ENCODE measurements at regions not wholly inside any gene's neighbourhood (a gene's known extent, or its start where the extent isn't known, plus 50 kb on each side); places are given as distances from the start of the nearest gene placed in this dataset.

- TF ChIP-seq CTCF (conservative IDR thresholded peaks at IDR 0.05 in 1 of 2, IDR thresholded peaks at IDR 0.05 in 1 of 2; ENCODE audit: low read depth in 1 of 2, low read length in 2 of 2), result no peak
- no peak for TF ChIP-seq EZH2 (IDR thresholded peaks at IDR 0.05; ENCODE audit: low read length, missing control alignments)
- Histone ChIP-seq H3K9ac (ENCODE audit: insufficient read depth, low read length) (no peak overlapping the region), H3K79me2 (ENCODE audit: control insufficient read depth, insufficient read depth, low read length) (no peaks in the 10 kb centered on the region)
These were observed 185.0 kb upstream of the PRICKLE2 start for GRCh38 chr3:64410226-64410625.

GRCh38 chr3:64408770-64409169 is 183.5 kb upstream of the PRICKLE2 start:
- H3K27ac ChIP-seq (ENCODE audit: insufficient read depth, low read length), result no peak overlapping the region
- peak in 1 of 2 donors; percentile 26 for DNase-seq (ENCODE audit: low read depth in 2 of 2)
- no peaks in the 10 kb centered on the region for H3K9me3 ChIP-seq (ENCODE audit: control insufficient read depth, insufficient read depth, low read depth, low read length)
- H3K4me1 ChIP-seq (ENCODE audit: control insufficient read depth, extremely low read depth, insufficient read depth, low read length), result no peaks in the 10 kb centered on the region
- H3K9ac ChIP-seq (ENCODE audit: insufficient read depth, low read length), result no peak overlapping the region
- TF ChIP-seq EZH2 (IDR thresholded peaks at IDR 0.05; ENCODE audit: low read length, missing control alignments) (no peak), CTCF (conservative IDR thresholded peaks at IDR 0.05 in 1 of 2, IDR thresholded peaks at IDR 0.05 in 1 of 2; ENCODE audit: low read depth in 1 of 2, low read length in 2 of 2) (no peak)
- no peak overlapping the region for H2AFZ ChIP-seq (ENCODE audit: low read length)
- H4K20me1 ChIP-seq (ENCODE audit: control insufficient read depth, extremely low read depth, insufficient read depth, low read length), result no peaks in the 10 kb centered on the region
- no peak overlapping the region for H3K4me3 ChIP-seq (replicated peaks in 1 of 4; ENCODE audit: control extremely low read depth in 1 of 4, insufficient read depth in 1 of 4, low read depth in 3 of 4, low read length in 4 of 4)
- H3K79me2 ChIP-seq (ENCODE audit: control insufficient read depth, insufficient read depth, low read length), result no peaks in the 10 kb centered on the region
- H3K27me3 ChIP-seq (ENCODE audit: control insufficient read depth, insufficient read depth, low read length), result no peaks in the 10 kb centered on the region
- no peaks in the 10 kb centered on the region for H3K36me3 ChIP-seq (ENCODE audit: control insufficient read depth, insufficient read depth, low read length)
- H3K4me2 ChIP-seq (ENCODE audit: extremely low read depth, insufficient read depth, low read length), result no peak overlapping the region

More at GRCh38 chr3:64410226-64410625, 185.0 kb upstream of the PRICKLE2 start:
- Histone ChIP-seq H4K20me1 (ENCODE audit: control insufficient read depth, extremely low read depth, insufficient read depth, low read length) (no peaks in the 10 kb centered on the region), H3K27me3 (ENCODE audit: control insufficient read depth, insufficient read depth, low read length) (no peaks in the 10 kb centered on the region), H3K4me2 (ENCODE audit: extremely low read depth, insufficient read depth, low read length) (no peak overlapping the region), H3K27ac (ENCODE audit: insufficient read depth, low read length) (no peak overlapping the region), H3K36me3 (ENCODE audit: control insufficient read depth, insufficient read depth, low read length) (no peaks in the 10 kb centered on the region), H2AFZ (ENCODE audit: low read length) (no peak overlapping the region), H3K4me1 (ENCODE audit: control insufficient read depth, extremely low read depth, insufficient read depth, low read length) (no peaks in the 10 kb centered on the region), H3K9me3 (ENCODE audit: control insufficient read depth, insufficient read depth, low read depth, low read length) (no peaks in the 10 kb centered on the region), H3K4me3 (replicated peaks in 1 of 4; ENCODE audit: control extremely low read depth in 1 of 4, insufficient read depth in 1 of 4, low read depth in 3 of 4, low read length in 4 of 4) (no peak overlapping the region)
- DNase-seq (ENCODE audit: low read depth in 2 of 2), result no peak

GRCh38 chr3:64406271-64406670 is 181.0 kb upstream of the PRICKLE2 start:
- Histone ChIP-seq H3K27ac (ENCODE audit: insufficient read depth, low read length) (no peak overlapping the region), H3K36me3 (ENCODE audit: control insufficient read depth, insufficient read depth, low read length) (no peaks in the 10 kb centered on the region), H3K79me2 (ENCODE audit: control insufficient read depth, insufficient read depth, low read length) (no peaks in the 10 kb centered on the region), H3K27me3 (ENCODE audit: control insufficient read depth, insufficient read depth, low read length) (no peaks in the 10 kb centered on the region), H2AFZ (ENCODE audit: low read length) (no peak overlapping the region), H4K20me1 (ENCODE audit: control insufficient read depth, extremely low read depth, insufficient read depth, low read length) (no peaks in the 10 kb centered on the region), H3K9me3 (ENCODE audit: control insufficient read depth, insufficient read depth, low read depth, low read length) (no peaks in the 10 kb centered on the region), H3K9ac (ENCODE audit: insufficient read depth, low read length) (no peak overlapping the region), H3K4me1 (ENCODE audit: control insufficient read depth, extremely low read depth, insufficient read depth, low read length) (no peaks in the 10 kb centered on the region), H3K4me2 (ENCODE audit: extremely low read depth, insufficient read depth, low read length) (no peak overlapping the region), H3K4me3 (replicated peaks in 1 of 4; ENCODE audit: control extremely low read depth in 1 of 4, insufficient read depth in 1 of 4, low read depth in 3 of 4, low read length in 4 of 4) (no peak overlapping the region)
- TF ChIP-seq CTCF (conservative IDR thresholded peaks at IDR 0.05 in 1 of 2, IDR thresholded peaks at IDR 0.05 in 1 of 2; ENCODE audit: low read depth in 1 of 2, low read length in 2 of 2), result no peak
- TF ChIP-seq EZH2 (IDR thresholded peaks at IDR 0.05; ENCODE audit: low read length, missing control alignments), result no peak
- no peak for DNase-seq (ENCODE audit: low read depth in 2 of 2)
